Mesenchymal stem cell (in vitro differentiated cells and primary cell): ENCODE measurements at regions not wholly inside any gene's neighbourhood (a gene's known extent, or its start where the extent isn't known, plus 50 kb on each side); places are given as distances from the start of the nearest gene placed in this dataset.

ENCODE experiments used
- DNase-seq: peaks from one replicate; pipeline ENCODE4 v3.0.0-alpha.2; 2013
- H2AFZ ChIP-seq: one replicate; pipeline ENCODE4 v1.6.1; 2013; ENCODE audit warnings: low read depth, mild to moderate bottlenecking, control low read depth, inconsistent platforms, low read length, moderate library complexity
- H2AK5ac ChIP-seq: 2 replicates; pipeline ENCODE4 v1.6.1; 2013; ENCODE audit warnings: low read length, moderate library complexity, mild to moderate bottlenecking, inconsistent platforms; ENCODE audit not compliant: severe bottlenecking
- H2BK120ac ChIP-seq: one replicate; pipeline ENCODE4 v1.6.1; 2013; ENCODE audit warnings: low read depth, mild to moderate bottlenecking, inconsistent platforms, low read length, moderate library complexity
- H2BK12ac ChIP-seq, 2 experiments: one replicate each; pipeline ENCODE4 v1.6.1; 2013; ENCODE audit warnings: inconsistent platforms in 2 of 2, low read length in 2 of 2, mild to moderate bottlenecking in 2 of 2, moderate library complexity in 2 of 2, control low read depth in 1 of 2
- H2BK15ac ChIP-seq: one replicate; pipeline ENCODE4 v1.6.1; 2013; ENCODE audit warnings: mild to moderate bottlenecking, low read depth, inconsistent platforms; ENCODE audit not compliant: poor library complexity, severe bottlenecking
- H2BK5ac ChIP-seq: 2 replicates; pipeline ENCODE4 v1.6.1; 2013; ENCODE audit warnings: low read depth, mild to moderate bottlenecking, low read length, control low read depth, inconsistent platforms; ENCODE audit not compliant: poor library complexity, severe bottlenecking
- H3K14ac ChIP-seq, 2 experiments: one replicate each; pipeline ENCODE4 v1.6.1; 2013; ENCODE audit warnings: inconsistent platforms in 2 of 2, low read length in 2 of 2, control low read depth in 1 of 2, mild to moderate bottlenecking in 1 of 2, moderate library complexity in 1 of 2
- H3K18ac ChIP-seq, 2 experiments: one replicate each; pipeline ENCODE4 v1.6.1; 2013; ENCODE audit warnings: inconsistent platforms in 2 of 2, low read length in 2 of 2, control low read depth in 1 of 2, low read depth in 1 of 2, mild to moderate bottlenecking in 1 of 2
- H3K23ac ChIP-seq, 2 experiments: one replicate each; pipeline ENCODE4 v1.6.1; 2013; ENCODE audit warnings: inconsistent platforms in 2 of 2, low read length in 2 of 2, mild to moderate bottlenecking in 2 of 2, moderate library complexity in 2 of 2, control low read depth in 1 of 2
- H3K27ac ChIP-seq: 2 replicates; pipeline ENCODE4 v1.5.1; 2013; ENCODE audit warnings: mild to moderate bottlenecking, moderate library complexity, low read length, control low read depth, inconsistent platforms; ENCODE audit not compliant: poor library complexity, severe bottlenecking
- H3K27me3 ChIP-seq, 2 experiments: 2 replicates each; pipeline versions ENCODE4 v1.6.1 to v1.7.0; 2013; ENCODE audit warnings: low read length in 2 of 2, mild to moderate bottlenecking in 2 of 2, moderate library complexity in 2 of 2, control low read depth in 1 of 2, inconsistent platforms in 1 of 2; ENCODE audit not compliant: control insufficient read depth in 1 of 2, insufficient read depth in 1 of 2
- H3K36me3 ChIP-seq, 2 experiments: 2 replicates each; pipeline versions ENCODE4 v1.6.1 to v1.7.0; 2013; ENCODE audit warnings: low read length in 2 of 2, control low read depth in 1 of 2, inconsistent platforms in 1 of 2, low read depth in 1 of 2, mild to moderate bottlenecking in 1 of 2; ENCODE audit not compliant: insufficient read depth in 2 of 2, control insufficient read depth in 1 of 2
- H3K4ac ChIP-seq, 2 experiments: one replicate each; pipeline ENCODE4 v1.6.1; 2013; ENCODE audit warnings: inconsistent platforms in 2 of 2, low read length in 2 of 2, mild to moderate bottlenecking in 2 of 2, moderate library complexity in 2 of 2, control low read depth in 1 of 2, low read depth in 1 of 2
- H3K4me1 ChIP-seq: 2 replicates; pipeline ENCODE4 v1.6.1; 2013; ENCODE audit warnings: low read depth, low read length, control low read depth; ENCODE audit not compliant: control insufficient read depth, insufficient read depth
- H3K4me2 ChIP-seq: 2 replicates; pipeline ENCODE4 v1.6.1; 2013; ENCODE audit warnings: low read length, mild to moderate bottlenecking, inconsistent platforms; ENCODE audit not compliant: poor library complexity, severe bottlenecking
- H3K4me3 ChIP-seq, 2 experiments: 2 replicates each; pipeline versions ENCODE4 v1.5.1 to v1.7.0; 2013; ENCODE audit warnings: low read length in 2 of 2, mild to moderate bottlenecking in 2 of 2, control low read depth in 1 of 2, low read depth in 1 of 2; ENCODE audit not compliant: insufficient read depth in 1 of 2
- H3K79me1 ChIP-seq: replicated peaks from 2 replicates; pipeline ENCODE4 v1.6.1; 2013; ENCODE audit warnings: mild to moderate bottlenecking, control low read depth, low read length, inconsistent platforms; ENCODE audit not compliant: poor library complexity, severe bottlenecking
- H3K9ac ChIP-seq: 2 replicates; pipeline ENCODE4 v1.7.0; 2013; ENCODE audit warnings: mild to moderate bottlenecking, low read length, moderate library complexity
- H3K9me3 ChIP-seq: 2 replicates; pipeline ENCODE4 v1.7.0; 2013; ENCODE audit warnings: mild to moderate bottlenecking, low read length; ENCODE audit not compliant: control insufficient read depth
- H4K8ac ChIP-seq: one replicate; pipeline ENCODE4 v1.6.1; 2013; ENCODE audit warnings: inconsistent platforms, mild to moderate bottlenecking, low read length, moderate library complexity
- H4K91ac ChIP-seq: one replicate; pipeline ENCODE4 v1.6.1; 2013; ENCODE audit warnings: mild to moderate bottlenecking, low read length, inconsistent platforms
- WGBS: methylation state at CpG from one replicate; pipeline ENCODE4 v1.1.7; 2013; ENCODE audit warnings: mixed read lengths; 5-methylcytosine and 5-hydroxymethylcytosine counted together

- Histone ChIP-seq H2BK5ac (no peak overlapping the region), H3K23ac (no peak overlapping the region), H2AFZ (no peak overlapping the region), H3K27me3 (peaks cover 0 to 16% of the 10 kb centered on the region in 2 experiments), H3K79me1 (no peaks in the 10 kb centered on the region), H3K4me1 (no peaks in the 10 kb centered on the region), H3K18ac (no peak overlapping the region), H4K8ac (no peak overlapping the region), H3K14ac (no peak overlapping the region), H3K27ac (no peak overlapping the region), H3K4me2 (no peak overlapping the region), H2AK5ac (no peak overlapping the region), H4K91ac (no peak overlapping the region), H3K4ac (no peak overlapping the region), H2BK120ac (no peak overlapping the region), H3K4me3 (no peak overlapping the region), H2BK15ac (no peak overlapping the region), H3K36me3 (no peaks in the 10 kb centered on the region), H3K9ac (no peak overlapping the region), H3K9me3 (peaks cover 4% of the 10 kb centered on the region), H2BK12ac (no peak overlapping the region)
- WGBS = 87% methylated on average over 8 of the region's 8 CpGs
- DNase-seq = no peak
Observed at GRCh38 chr14:65937079-65937959, 524.8 kb downstream of the FUT8 start.

- peaks cover 4% of the 10 kb centered on the region for H3K9me3 ChIP-seq
- H2AK5ac ChIP-seq = no peak overlapping the region
- H3K14ac ChIP-seq = no peak overlapping the region
- no peak overlapping the region for H3K4me2 ChIP-seq
- peaks cover 0 to 16% of the 10 kb centered on the region in 2 experiments for H3K27me3 ChIP-seq
- H3K4me1 ChIP-seq = no peaks in the 10 kb centered on the region
- no peak overlapping the region for H2AFZ ChIP-seq
- no peak overlapping the region for H3K27ac ChIP-seq
- H3K4me3 ChIP-seq = no peak overlapping the region
- no peak overlapping the region for H3K4ac ChIP-seq
- no peak overlapping the region for H2BK12ac ChIP-seq
- H3K79me1 ChIP-seq = no peaks in the 10 kb centered on the region
- no peak overlapping the region for H3K23ac ChIP-seq
- H3K36me3 ChIP-seq = no peaks in the 10 kb centered on the region
- H3K18ac ChIP-seq = no peak overlapping the region
- no peak overlapping the region for H4K91ac ChIP-seq
- H3K9ac ChIP-seq = no peak overlapping the region
- no peak overlapping the region for H2BK5ac ChIP-seq
- DNase-seq = no peak
- H4K8ac ChIP-seq = no peak overlapping the region
- H2BK120ac ChIP-seq = no peak overlapping the region
- no peak overlapping the region for H2BK15ac ChIP-seq
Observed at GRCh38 chr14:65937960-65938316, 525.4 kb downstream of the FUT8 start.

GRCh38 chr14:65938738-65939137 lies 526.2 kb downstream of the FUT8 start:
- Histone ChIP-seq H3K18ac (no peak overlapping the region), H3K9ac (no peak overlapping the region), H2AK5ac (no peak overlapping the region), H3K4me3 (no peak overlapping the region), H3K14ac (no peak overlapping the region), H3K27me3 (peaks cover 0 to 16% of the 10 kb centered on the region in 2 experiments), H2BK15ac (no peak overlapping the region), H3K9me3 (peaks cover 3% of the 10 kb centered on the region), H2BK5ac (no peak overlapping the region), H2AFZ (no peak overlapping the region), H2BK120ac (no peak overlapping the region), H3K4me1 (no peaks in the 10 kb centered on the region), H3K23ac (no peak overlapping the region), H3K4me2 (no peak overlapping the region), H3K4ac (no peak overlapping the region), H2BK12ac (no peak overlapping the region), H3K36me3 (no peaks in the 10 kb centered on the region), H4K91ac (no peak overlapping the region), H4K8ac (no peak overlapping the region), H3K27ac (no peak overlapping the region), H3K79me1 (no peaks in the 10 kb centered on the region)
- 67% methylated on average over 1 of the region's 2 CpGs for WGBS
- DNase-seq = no peak

GRCh38 chr14:65939184-65939583 lies 526.7 kb downstream of the FUT8 start:
- Histone ChIP-seq H3K4me1 (no peaks in the 10 kb centered on the region), H3K9ac (no peak overlapping the region), H2BK120ac (no peak overlapping the region), H2BK15ac (no peak overlapping the region), H3K14ac (no peak overlapping the region), H2BK12ac (no peak overlapping the region), H4K8ac (no peak overlapping the region), H3K18ac (no peak overlapping the region), H2AK5ac (no peak overlapping the region), H2BK5ac (no peak overlapping the region), H3K4ac (no peak overlapping the region), H4K91ac (no peak overlapping the region), H3K79me1 (no peaks in the 10 kb centered on the region), H2AFZ (no peak overlapping the region), H3K4me2 (no peak overlapping the region), H3K27me3 (peaks cover 0 to 16% of the 10 kb centered on the region in 2 experiments), H3K4me3 (no peak overlapping the region), H3K9me3 (no peaks in the 10 kb centered on the region), H3K27ac (no peak overlapping the region), H3K23ac (no peak overlapping the region), H3K36me3 (no peaks in the 10 kb centered on the region)
- no CpG with 5 or more reads among the region's 1 CpG for WGBS
- no peak for DNase-seq
